NT2/D1 (cell line): ENCODE measurements at regions not wholly inside any gene's neighbourhood (a gene's known extent, or its start where the extent isn't known, plus 50 kb on each side); places are given as distances from the start of the nearest gene placed in this dataset.

Experiments used
- YY1 ChIP-seq: IDR thresholded peaks from 2 replicates; pipeline ENCODE4 v1.6.1; 2011; ENCODE audit not compliant: insufficient read length, insufficient read depth
- ZNF274 ChIP-seq: IDR thresholded peaks from 2 replicates; pipeline ENCODE4 v1.6.1; 2011; ENCODE audit warnings: mild to moderate bottlenecking, low read depth, low read length

DNA sequence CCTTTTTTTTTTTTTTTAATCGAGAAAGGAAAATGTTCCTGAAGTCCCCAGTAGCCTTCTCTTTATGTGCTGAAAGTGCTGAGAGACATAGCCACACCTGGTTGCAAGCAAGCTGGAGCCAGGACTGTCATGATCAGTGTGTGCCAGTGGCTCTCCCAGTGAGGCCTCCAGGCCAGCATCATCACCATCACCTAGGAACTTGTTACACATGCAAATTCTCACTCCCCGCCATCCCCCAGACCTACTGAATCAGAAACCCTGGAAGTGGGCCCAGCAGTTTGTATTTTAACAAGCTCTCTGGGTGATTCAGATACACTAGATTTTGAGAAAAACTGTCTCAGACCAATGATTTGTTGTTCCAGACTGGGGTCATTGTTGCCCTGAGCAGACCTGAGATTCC lies 181.9 kb upstream of the GLRA1 start:
- TF ChIP-seq YY1 (no peak), ZNF274 (no peak)
